Lung (tissue), 11 donors: ENCODE measurements at regions not wholly inside any gene's neighbourhood (a gene's known extent, or its start where the extent isn't known, plus 50 kb on each side); places are given as distances from the start of the nearest gene placed in this dataset.

Experiments
- ATAC-seq: fragments of 200-7000 bp; cut with Tn5 transposase; one replicate; pipeline ENCODE4 v1.9.1; 2020; ENCODE audit warnings: moderate number of reproducible peaks; ENCODE audit not compliant: insufficient read depth, low FRiP score
- DNase-seq, 3 donors: peaks; one replicate each; pipeline ENCODE4 v3.0.0-alpha.2; 2013 to 2017
- H3K27ac ChIP-seq, 2 donors: one replicate each; pipeline ENCODE4 v1.5.1; 2013; ENCODE audit warnings: mild to moderate bottlenecking in 2 of 2, moderate library complexity in 2 of 2, control low read depth in 1 of 2, inconsistent platforms in 1 of 2, low read depth in 1 of 2, low read length in 1 of 2
- H3K27me3 ChIP-seq, 3 donors: one replicate each; pipeline ENCODE4 v1.5.1; 2013; ENCODE audit warnings: low read length in 2 of 3; ENCODE audit not compliant: control insufficient read depth in 3 of 3, insufficient read depth in 3 of 3
- H3K36me3 ChIP-seq, 4 donors: one replicate each; pipeline ENCODE4 v1.5.1; 2013; ENCODE audit warnings: low read length in 4 of 4, mild to moderate bottlenecking in 1 of 4, moderate library complexity in 1 of 4; ENCODE audit not compliant: control insufficient read depth in 4 of 4, insufficient read depth in 4 of 4
- H3K4me1 ChIP-seq, 5 donors: one replicate each; pipeline ENCODE4 v1.5.1; 2013; ENCODE audit warnings: low read length in 5 of 5, mild to moderate bottlenecking in 2 of 5, moderate library complexity in 1 of 5; ENCODE audit not compliant: control insufficient read depth in 5 of 5, insufficient read depth in 5 of 5
- H3K4me3 ChIP-seq: one replicate; pipeline ENCODE4 v1.5.1; 2013; ENCODE audit warnings: mild to moderate bottlenecking, control low read depth, moderate library complexity
- H3K9ac ChIP-seq, 2 donors: one replicate each; pipeline ENCODE4 v1.5.1; 2013; ENCODE audit warnings: low read length in 2 of 2, control low read depth in 1 of 2; ENCODE audit not compliant: insufficient read depth in 1 of 2
- H3K9me3 ChIP-seq, 4 donors: one replicate each; pipeline ENCODE4 v1.5.1; 2013; ENCODE audit warnings: low read length in 3 of 4, mild to moderate bottlenecking in 1 of 4, moderate library complexity in 1 of 4; ENCODE audit not compliant: control insufficient read depth in 4 of 4, insufficient read depth in 3 of 4
- WGBS, 2 donors: extraction: QIAGEN DNeasy Blood & Tissue Kit; methylation state at CpG; one replicate each; pipeline ENCODE4 v1.1.7; 2013; 5-methylcytosine and 5-hydroxymethylcytosine counted together
- TF ChIP-seq, protein P1 (sequence below): IDR thresholded peaks from 2 replicates; pipeline ENCODE4 v1.5.1; 2012; ENCODE audit warnings: mild to moderate bottlenecking; ENCODE audit errors: control extremely low read depth, extremely low read depth
- donor health status: control.
- donor health status: control.
- donor health status: Bipolar disorder and iron deficiency.
- donor health status: healthy.
- donor health status: DM: yes; HTN: yes; CAD: no.

DNA sequence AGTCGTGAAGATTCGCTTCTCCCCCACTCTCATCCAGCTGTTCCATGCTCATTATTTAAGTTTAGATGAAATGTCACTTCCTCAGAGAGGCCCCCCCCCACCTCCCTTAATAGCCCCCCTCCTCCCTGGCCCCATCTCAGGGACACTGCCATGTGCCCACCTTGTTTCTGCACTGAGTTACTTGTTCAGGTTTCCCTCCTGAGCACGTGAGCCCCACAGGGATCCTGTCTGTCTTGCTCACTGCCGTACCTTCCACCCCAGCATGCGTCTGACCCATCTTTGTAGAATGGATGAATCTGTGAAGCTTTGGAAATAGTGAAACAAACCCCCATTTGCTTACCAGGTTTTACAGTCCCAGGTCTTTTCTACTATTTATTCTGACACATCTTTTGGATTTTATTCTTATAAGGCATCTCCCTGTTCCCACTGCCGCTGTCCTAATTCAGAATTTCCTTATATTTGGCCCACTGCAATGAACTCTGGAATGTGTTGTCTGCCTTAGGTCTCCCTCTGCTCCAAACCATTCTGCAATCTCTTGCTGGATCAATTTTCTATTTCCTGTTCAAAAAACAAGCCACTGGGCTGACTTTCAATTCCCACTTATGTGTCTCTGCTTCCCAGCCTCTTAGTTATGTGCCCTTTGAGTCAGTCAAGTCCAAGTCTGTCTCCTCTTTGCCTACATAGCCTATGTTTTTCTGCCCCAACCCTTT, 136.5 kb upstream of the ECI2 start:
- no peak overlapping the region for H3K9ac ChIP-seq
- H3K9me3 ChIP-seq, result peaks cover 0 to 1% (median 0%) of the 10 kb centered on the region in 4 donors
- TF ChIP-seq, protein P1, sequence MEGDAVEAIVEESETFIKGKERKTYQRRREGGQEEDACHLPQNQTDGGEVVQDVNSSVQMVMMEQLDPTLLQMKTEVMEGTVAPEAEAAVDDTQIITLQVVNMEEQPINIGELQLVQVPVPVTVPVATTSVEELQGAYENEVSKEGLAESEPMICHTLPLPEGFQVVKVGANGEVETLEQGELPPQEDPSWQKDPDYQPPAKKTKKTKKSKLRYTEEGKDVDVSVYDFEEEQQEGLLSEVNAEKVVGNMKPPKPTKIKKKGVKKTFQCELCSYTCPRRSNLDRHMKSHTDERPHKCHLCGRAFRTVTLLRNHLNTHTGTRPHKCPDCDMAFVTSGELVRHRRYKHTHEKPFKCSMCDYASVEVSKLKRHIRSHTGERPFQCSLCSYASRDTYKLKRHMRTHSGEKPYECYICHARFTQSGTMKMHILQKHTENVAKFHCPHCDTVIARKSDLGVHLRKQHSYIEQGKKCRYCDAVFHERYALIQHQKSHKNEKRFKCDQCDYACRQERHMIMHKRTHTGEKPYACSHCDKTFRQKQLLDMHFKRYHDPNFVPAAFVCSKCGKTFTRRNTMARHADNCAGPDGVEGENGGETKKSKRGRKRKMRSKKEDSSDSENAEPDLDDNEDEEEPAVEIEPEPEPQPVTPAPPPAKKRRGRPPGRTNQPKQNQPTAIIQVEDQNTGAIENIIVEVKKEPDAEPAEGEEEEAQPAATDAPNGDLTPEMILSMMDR, result no peak
- no peak overlapping the region for H3K4me3 ChIP-seq
- WGBS, 2 donors, result 94 to 95% methylated on average over 6 of the region's 6 CpGs
- no peaks in the 10 kb centered on the region for H3K36me3 ChIP-seq
- no peak for DNase-seq
- H3K27ac ChIP-seq, result no peak overlapping the region
- H3K4me1 ChIP-seq, result no peaks in the 10 kb centered on the region
- ATAC-seq, result no peak
- no peaks in the 10 kb centered on the region for H3K27me3 ChIP-seq

DNA sequence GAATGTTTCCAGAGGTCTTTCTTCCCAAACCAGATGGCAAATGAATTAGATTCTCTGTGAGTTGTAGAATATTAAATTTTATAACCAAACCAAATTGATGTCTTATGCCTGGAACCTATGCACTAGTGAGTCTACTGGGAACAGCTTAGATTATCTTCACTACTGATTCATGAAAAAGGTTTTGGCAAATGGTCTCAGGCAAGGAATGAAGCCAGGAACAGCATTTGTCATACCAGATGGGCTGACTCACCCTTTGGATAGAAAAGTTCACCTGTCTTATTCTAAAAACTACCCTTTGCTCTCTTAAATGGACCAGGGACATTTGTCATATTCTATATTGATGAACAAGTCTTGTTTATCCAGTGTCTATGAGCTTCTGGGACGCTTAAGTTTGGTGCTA, 135.4 kb upstream of the ECI2 start:
- no peak for ATAC-seq

DNA sequence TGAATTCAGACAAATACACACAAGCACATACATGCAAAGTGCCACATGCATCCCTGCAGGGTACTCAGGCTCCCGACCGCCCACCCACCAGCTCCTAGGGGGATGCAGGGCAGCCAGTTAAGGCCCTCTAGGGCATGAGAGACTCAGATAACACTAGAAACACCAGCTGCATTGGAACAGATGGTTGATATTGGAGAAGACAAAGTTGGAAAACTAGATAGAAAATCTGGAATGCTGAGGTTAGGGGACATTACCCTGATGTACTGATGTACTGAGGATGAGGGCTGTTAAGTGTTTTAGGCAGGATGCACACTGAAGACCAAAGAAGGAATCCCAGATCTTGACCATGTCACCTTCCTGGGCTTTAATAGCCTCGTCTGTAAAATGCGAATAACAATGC, 134.6 kb upstream of the ECI2 start:
- 87 to 96% methylated on average over 4 of the region's 4 CpGs for WGBS, 2 donors
- no peak for DNase-seq
- no peaks in the 10 kb centered on the region for H3K36me3 ChIP-seq
- no peak for ATAC-seq
- H3K4me3 ChIP-seq, result no peak overlapping the region
- TF ChIP-seq, protein P1, result no peak
- H3K9me3 ChIP-seq, result peaks cover 0 to 1% (median 0%) of the 10 kb centered on the region in 4 donors
- no peak overlapping the region for H3K27ac ChIP-seq
- no peaks in the 10 kb centered on the region for H3K4me1 ChIP-seq
- H3K27me3 ChIP-seq, result no peaks in the 10 kb centered on the region
- H3K9ac ChIP-seq, result no peak overlapping the region

More for the DNA sequence above, 135.4 kb upstream of the ECI2 start:
- DNase-seq, result no peak
- TF ChIP-seq, protein P1, result no peak
- H3K4me1 ChIP-seq, result no peaks in the 10 kb centered on the region
- H3K4me3 ChIP-seq, result no peak overlapping the region
- H3K9me3 ChIP-seq, result peaks cover 0 to 1% (median 0%) of the 10 kb centered on the region in 4 donors
- H3K9ac ChIP-seq, result no peak overlapping the region
- H3K27me3 ChIP-seq, result no peaks in the 10 kb centered on the region
- WGBS, 2 donors, result 88 to 91% methylated on average over 1 of the region's 1 CpG
- H3K36me3 ChIP-seq, result no peaks in the 10 kb centered on the region
- H3K27ac ChIP-seq, result no peak overlapping the region

DNA sequence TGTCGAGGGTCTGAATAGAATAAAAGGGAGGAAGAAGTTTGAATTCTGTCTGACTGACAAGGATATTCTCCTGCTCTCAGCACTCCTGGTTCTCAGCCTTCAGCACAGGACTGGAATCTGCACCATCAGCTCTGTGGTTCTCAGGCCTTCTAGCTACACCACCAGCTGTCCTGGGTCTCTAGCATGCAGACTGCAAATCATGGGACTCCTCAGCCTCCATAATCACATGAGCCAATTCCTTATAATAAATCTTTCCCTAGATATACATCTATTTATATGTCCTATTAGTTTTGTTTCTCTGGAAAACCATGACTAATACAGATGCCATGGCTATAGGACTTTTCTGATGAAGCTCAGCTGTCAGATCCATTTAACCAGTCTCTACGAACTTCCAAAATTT, 132.8 kb upstream of the ECI2 start:
- H3K4me1 ChIP-seq, result no peaks in the 10 kb centered on the region
- H3K36me3 ChIP-seq, result no peaks in the 10 kb centered on the region
- TF ChIP-seq, protein P1, result no peak
- H3K9ac ChIP-seq, result no peak overlapping the region
- H3K27me3 ChIP-seq, result no peaks in the 10 kb centered on the region
- no peak overlapping the region for H3K27ac ChIP-seq
- no peak for DNase-seq
- ATAC-seq, result no peak
- H3K9me3 ChIP-seq, result peaks cover 0 to 1% (median 0%) of the 10 kb centered on the region in 4 donors
- no peak overlapping the region for H3K4me3 ChIP-seq
- 86 to 95% methylated on average over 2 of the region's 2 CpGs for WGBS, 2 donors
